ENCODE measurements at regions not wholly inside any gene's neighbourhood (a gene's known extent, or its start where the extent isn't known, plus 50 kb on each side); places are given as distances from the start of the nearest gene placed in this dataset.

DNA sequence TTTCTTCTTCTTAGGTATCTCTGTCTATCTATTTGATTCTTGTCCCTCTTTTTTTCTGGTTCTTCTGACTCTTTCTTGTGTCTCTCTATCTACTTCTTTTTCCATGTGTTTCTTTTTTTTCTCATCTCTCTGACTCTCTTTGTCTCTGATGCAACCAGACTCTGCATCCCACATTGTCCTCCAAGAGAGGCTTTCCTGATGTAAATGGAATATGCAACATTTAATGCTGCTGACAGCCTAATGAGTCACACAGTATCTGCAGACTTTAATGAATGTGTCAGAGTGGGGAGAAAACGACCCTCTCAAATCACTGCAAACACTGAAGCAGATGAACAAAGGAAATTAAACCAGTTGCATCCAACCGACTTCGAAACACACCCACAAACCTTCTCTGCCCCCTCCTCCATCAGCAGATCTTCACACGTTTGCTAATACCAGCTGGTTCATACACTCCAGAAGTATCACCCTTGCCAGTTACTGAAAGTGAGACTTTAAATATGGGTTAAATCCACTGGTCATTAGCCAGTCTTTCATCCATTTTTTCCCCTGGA, 351.5 kb downstream of the TXNL1 start:
- no CpG with 5 or more reads among the region's 4 CpGs for WGBS, 2 experiments (ENCODE audit: extremely low coverage in 2 of 2, insufficient read length in 1 of 2)
- peak; percentile 64 for TF ChIP-seq FOS (IDR thresholded peaks at IDR 0.05; ENCODE audit: low read depth, low read length)
- TF ChIP-seq CEBPB (IDR thresholded peaks at IDR 0.05; ENCODE audit: low read depth, low read length) = peak; percentile 90
- TF ChIP-seq, protein P1, sequence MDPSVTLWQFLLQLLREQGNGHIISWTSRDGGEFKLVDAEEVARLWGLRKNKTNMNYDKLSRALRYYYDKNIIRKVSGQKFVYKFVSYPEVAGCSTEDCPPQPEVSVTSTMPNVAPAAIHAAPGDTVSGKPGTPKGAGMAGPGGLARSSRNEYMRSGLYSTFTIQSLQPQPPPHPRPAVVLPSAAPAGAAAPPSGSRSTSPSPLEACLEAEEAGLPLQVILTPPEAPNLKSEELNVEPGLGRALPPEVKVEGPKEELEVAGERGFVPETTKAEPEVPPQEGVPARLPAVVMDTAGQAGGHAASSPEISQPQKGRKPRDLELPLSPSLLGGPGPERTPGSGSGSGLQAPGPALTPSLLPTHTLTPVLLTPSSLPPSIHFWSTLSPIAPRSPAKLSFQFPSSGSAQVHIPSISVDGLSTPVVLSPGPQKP (IDR thresholded peaks at IDR 0.05; ENCODE audit: borderline replicate concordance, low read depth, low read length) = no peak
- peak overlapping the region; percentile 8; the same call in 1 of the 2 replicates for H2AK5ac ChIP-seq (ENCODE audit: low read depth, low read length)
- H2BK5ac ChIP-seq (ENCODE audit: low read depth, low read length, poor library complexity, severe bottlenecking) = peak overlapping the region; percentile 25
- peak overlapping the region in 1 of 2 experiments; percentile 63; a peak in 2 of 4 replicates for H4K8ac ChIP-seq (ENCODE audit: low read depth in 2 of 2, low read length in 2 of 2)
- no peak overlapping the region for H3K27ac ChIP-seq (ENCODE audit: insufficient read depth, low read length)
- no peak overlapping the region for H3K9ac ChIP-seq (ENCODE audit: low read depth, low read length)
- H4K5ac ChIP-seq (ENCODE audit: low read depth, low read length) = no peak overlapping the region
- peak; percentile 87 for DNase-seq
- in situ Hi-C loops (cut with MboI; ENCODE audit: low sequenced_read_pairs) = no loop called here
- H3K36me3 ChIP-seq (ENCODE audit: control insufficient read depth, insufficient read depth, low read length) = no peaks in the 10 kb centered on the region
- no peaks in the 10 kb centered on the region for H3K9me3 ChIP-seq (ENCODE audit: control insufficient read depth, insufficient read depth, low read length)
- no peaks in the 10 kb centered on the region for H4K20me1 ChIP-seq (ENCODE audit: insufficient read depth, low read length)
- H3K27me3 ChIP-seq (ENCODE audit: control insufficient read depth, insufficient read depth, low read length) = no peaks in the 10 kb centered on the region
- no peak overlapping the region for H3K4me2 ChIP-seq (ENCODE audit: low read depth, low read length)
- dilution Hi-C loops (cut with HindIII; ENCODE audit: low sequenced_read_pairs, unreplicated experiment) = no loop called here
- H3K9me1 ChIP-seq (ENCODE audit: insufficient read depth, low read length) = no peaks in the 10 kb centered on the region
- intact Hi-C loops (cut with micrococcal nuclease) = no loop called here
- H2BK20ac ChIP-seq (ENCODE audit: low read depth, low read length) = peak overlapping the region; percentile 59; the same call in 1 of the 2 replicates
- peaks cover 2% of the 10 kb centered on the region for H3K4me1 ChIP-seq (ENCODE audit: control insufficient read depth, insufficient read depth, low read length)
- H3K4ac ChIP-seq (ENCODE audit: low read depth, low read length) = peak overlapping the region; percentile 33; the same call in 1 of the 2 replicates
- no peak overlapping the region for H2AK9ac ChIP-seq (replicated peaks; ENCODE audit: low read depth, low read length, poor library complexity)
- ATAC-seq (ENCODE audit: low read depth) = peak; percentile 51
- POLR2A ChIA-PET (ENCODE audit: unreplicated experiment) = no interaction called here
- no peak overlapping the region for H3K14ac ChIP-seq (replicated peaks; ENCODE audit: low read depth, low read length)
- H4K91ac ChIP-seq (ENCODE audit: insufficient read depth, low read depth, low read length) = peak overlapping the region; percentile 37; the same call in 1 of the 2 replicates
- no peaks in the 10 kb centered on the region for H3K79me1 ChIP-seq (ENCODE audit: low read depth in 1 of 2, low read length in 2 of 2)
- H3K23ac ChIP-seq (ENCODE audit: low read depth, low read length) = no peak overlapping the region
- H3K56ac ChIP-seq (ENCODE audit: extremely low read depth, insufficient read depth, low read length) = no peak overlapping the region
- peak overlapping the region; percentile 32; the same call in 1 of the 3 replicates for H2BK15ac ChIP-seq (ENCODE audit: low read depth, low read length)
- H3K4me3 ChIP-seq (ENCODE audit: insufficient read depth, low read depth, low read length) = no peak overlapping the region
- BruUV-seq (replicated peaks) = no TSS peak
- H2BK120ac ChIP-seq (ENCODE audit: low read depth, low read length) = peak overlapping the region; percentile 72; the same call in 1 of the 2 replicates
- CTCF ChIA-PET = no interaction called here
- no peak overlapping the region for H3K18ac ChIP-seq (ENCODE audit: low read depth, low read length)
- H2AFZ ChIP-seq (replicated peaks; ENCODE audit: low read length, poor library complexity) = no peak overlapping the region

Data from IMR-90 (cell line).